ENCODE measurements at regions not wholly inside any gene's neighbourhood (a gene's known extent, or its start where the extent isn't known, plus 50 kb on each side); places are given as distances from the start of the nearest gene placed in this dataset.

DNA sequence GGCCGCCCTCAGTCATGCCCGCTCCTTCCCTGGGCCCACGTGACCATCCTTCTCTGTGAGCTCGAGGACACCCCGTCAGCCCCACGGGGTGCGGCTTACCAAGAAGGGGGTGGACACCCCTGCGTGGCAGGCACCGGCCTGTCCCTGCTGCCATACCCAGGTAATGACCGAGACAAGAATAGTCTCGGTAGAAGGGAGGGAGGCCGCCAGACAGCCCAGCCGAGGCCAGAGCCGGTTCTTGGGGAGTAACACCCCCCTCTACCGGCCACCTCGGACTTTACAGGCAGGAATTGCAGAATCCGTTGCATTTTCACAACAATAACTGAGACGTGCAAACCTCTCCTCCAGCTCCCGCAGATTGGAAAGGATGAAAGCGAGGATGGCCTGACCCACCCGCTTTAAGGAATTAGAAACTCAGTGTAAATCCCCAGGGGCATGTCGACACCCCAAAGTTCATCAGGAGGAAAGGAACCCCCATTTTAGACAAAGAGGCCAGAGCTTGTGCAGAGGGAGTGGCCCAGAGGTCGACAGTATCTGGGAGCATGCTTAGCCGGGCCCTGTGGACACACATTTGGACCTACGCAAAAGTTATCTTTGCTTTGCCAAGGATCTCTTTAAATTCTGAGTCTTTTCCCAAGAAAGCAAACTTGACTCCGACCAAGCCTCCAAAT lies 60.1 kb upstream of the GLI2 start:
- H3K9me3 ChIP-seq (ENCODE audit: control extremely low read depth in 1 of 3, control insufficient read depth in 2 of 3, insufficient read depth in 1 of 3, low read length in 2 of 3), result no peaks in the 10 kb centered on the region
- Mint-ChIP-seq H3K27me3 (peaks cover 43% of the 10 kb centered on the region), H3K4me3 (no peak overlapping the region), H3K9me3 (ENCODE audit: insufficient read depth) (no peaks in the 10 kb centered on the region), H3K27ac (no peak overlapping the region), H3K4me1 (peaks cover 2% of the 10 kb centered on the region)
- peak; percentile 70 for TF ChIP-seq CTCF (IDR thresholded peaks at IDR 0.05)
- no peak for TF ChIP-seq EZH2 (IDR thresholded peaks at IDR 0.05; ENCODE audit: borderline replicate concordance, insufficient read depth, low read depth, low read length, poor library complexity, severe bottlenecking)
- no peak overlapping the region for H2AFZ ChIP-seq (ENCODE audit: insufficient read depth, low read depth, low read length, poor library complexity, severe bottlenecking)
- H3K27ac ChIP-seq (ENCODE audit: low read length in 2 of 2), result no peak overlapping the region
- H3K9ac ChIP-seq (ENCODE audit: low read length), result no peak overlapping the region
- intact Hi-C loops (cut with micrococcal nuclease), result no loop called here
- no peaks in the 10 kb centered on the region for H3K36me3 ChIP-seq (replicated peaks in 1 of 2; ENCODE audit: control extremely low read depth in 1 of 2, control insufficient read depth in 1 of 2, extremely low read depth in 1 of 2, insufficient read depth in 2 of 2, low read length in 1 of 2)
- no peak overlapping the region for H3K4me2 ChIP-seq (replicated peaks; ENCODE audit: low read depth, low read length, poor library complexity, severe bottlenecking)
- H3K79me2 ChIP-seq (ENCODE audit: control insufficient read depth, insufficient read depth, low read length), result no peaks in the 10 kb centered on the region
- H3K27me3 ChIP-seq (replicated peaks in 1 of 4; ENCODE audit: control extremely low read depth in 1 of 4, control insufficient read depth in 3 of 4, insufficient read depth in 4 of 4, low read length in 3 of 4), result peaks cover 0 to 13% (median 0%) of the 10 kb centered on the region in 4 experiments
- ATAC-seq (ENCODE audit: low read depth) (no peak), DNase-seq (peak; percentile 21)
- no peak overlapping the region for H3K4me3 ChIP-seq (ENCODE audit: control extremely low read depth in 1 of 5, extremely low read depth in 1 of 5, insufficient read depth in 1 of 5, low read depth in 2 of 5, low read length in 4 of 5)
- ChIA-PET POLR2A (no interaction called here), CTCF (interaction anchor here (1.2 to 2.1 kb wide), 4 partner anchors 9 to 922 kb away, joined by 3 to 7 read pairs (median 4); no protein-coding TSS in a partner anchor)
- H3K4me1 ChIP-seq (ENCODE audit: control insufficient read depth in 2 of 2, insufficient read depth in 2 of 2, low read length in 2 of 2), result peaks cover 3% of the 10 kb centered on the region in 2 donors
- 49% methylated on average over 22 of the region's 26 CpGs for WGBS (ENCODE audit: insufficient coverage)
- no peaks in the 10 kb centered on the region for H4K20me1 ChIP-seq (ENCODE audit: control insufficient read depth, insufficient read depth, low read length, poor library complexity, severe bottlenecking)

- DNase-seq, result no peak
- H3K79me2 ChIP-seq (ENCODE audit: control insufficient read depth, insufficient read depth, low read length), result no peaks in the 10 kb centered on the region
- H4K20me1 ChIP-seq (ENCODE audit: control insufficient read depth, insufficient read depth, low read length, poor library complexity, severe bottlenecking), result no peaks in the 10 kb centered on the region
- peaks cover 3% of the 10 kb centered on the region in 2 donors for H3K4me1 ChIP-seq (ENCODE audit: control insufficient read depth in 2 of 2, insufficient read depth in 2 of 2, low read length in 2 of 2)
- intact Hi-C loops (cut with micrococcal nuclease), result no loop called here
- Mint-ChIP-seq H3K4me1 (peaks cover 2% of the 10 kb centered on the region), H3K27ac (no peak overlapping the region), H3K4me3 (no peak overlapping the region), H3K27me3 (peaks cover 47% of the 10 kb centered on the region), H3K9me3 (ENCODE audit: insufficient read depth) (no peaks in the 10 kb centered on the region)
- H3K4me3 ChIP-seq (ENCODE audit: control extremely low read depth in 1 of 5, extremely low read depth in 1 of 5, insufficient read depth in 1 of 5, low read depth in 2 of 5, low read length in 4 of 5), result no peak overlapping the region
- TF ChIP-seq CTCF (IDR thresholded peaks at IDR 0.05) (no peak), EZH2 (IDR thresholded peaks at IDR 0.05; ENCODE audit: borderline replicate concordance, insufficient read depth, low read depth, low read length, poor library complexity, severe bottlenecking) (no peak)
- peaks cover 0 to 12% (median 0%) of the 10 kb centered on the region in 4 experiments for H3K27me3 ChIP-seq (replicated peaks in 1 of 4; ENCODE audit: control extremely low read depth in 1 of 4, control insufficient read depth in 3 of 4, insufficient read depth in 4 of 4, low read length in 3 of 4)
- 91% methylated on average over 8 of the region's 10 CpGs for WGBS (ENCODE audit: insufficient coverage)
- H3K4me2 ChIP-seq (replicated peaks; ENCODE audit: low read depth, low read length, poor library complexity, severe bottlenecking), result no peak overlapping the region
- H3K9me3 ChIP-seq (ENCODE audit: control extremely low read depth in 1 of 3, control insufficient read depth in 2 of 3, insufficient read depth in 1 of 3, low read length in 2 of 3), result no peaks in the 10 kb centered on the region
- CTCF ChIA-PET, result interaction anchor here (0.7 to 0.9 kb wide), 2 partner anchors 21 to 33 kb away, joined by 3 read pairs; no protein-coding TSS in a partner anchor
- ATAC-seq (ENCODE audit: low read depth), result no peak
- H3K9ac ChIP-seq (ENCODE audit: low read length), result no peak overlapping the region
- H2AFZ ChIP-seq (ENCODE audit: insufficient read depth, low read depth, low read length, poor library complexity, severe bottlenecking), result no peak overlapping the region
- no peaks in the 10 kb centered on the region for H3K36me3 ChIP-seq (replicated peaks in 1 of 2; ENCODE audit: control extremely low read depth in 1 of 2, control insufficient read depth in 1 of 2, extremely low read depth in 1 of 2, insufficient read depth in 2 of 2, low read length in 1 of 2)
- POLR2A ChIA-PET, result no interaction called here
- H3K27ac ChIP-seq (ENCODE audit: low read length in 2 of 2), result no peak overlapping the region
Observed at GRCh38 chr2:120677221-120677620, 58.4 kb upstream of the GLI2 start.

Measured in B cell (primary cell).